ENCODE measurements at regions not wholly inside any gene's neighbourhood (a gene's known extent, or its start where the extent isn't known, plus 50 kb on each side); places are given as distances from the start of the nearest gene placed in this dataset.
"Not testable (repeated sequence)": the region's sequence is repeated elsewhere in the genome, so short reads cannot be mapped to it uniquely, and the experiment has no call there.

DNA sequence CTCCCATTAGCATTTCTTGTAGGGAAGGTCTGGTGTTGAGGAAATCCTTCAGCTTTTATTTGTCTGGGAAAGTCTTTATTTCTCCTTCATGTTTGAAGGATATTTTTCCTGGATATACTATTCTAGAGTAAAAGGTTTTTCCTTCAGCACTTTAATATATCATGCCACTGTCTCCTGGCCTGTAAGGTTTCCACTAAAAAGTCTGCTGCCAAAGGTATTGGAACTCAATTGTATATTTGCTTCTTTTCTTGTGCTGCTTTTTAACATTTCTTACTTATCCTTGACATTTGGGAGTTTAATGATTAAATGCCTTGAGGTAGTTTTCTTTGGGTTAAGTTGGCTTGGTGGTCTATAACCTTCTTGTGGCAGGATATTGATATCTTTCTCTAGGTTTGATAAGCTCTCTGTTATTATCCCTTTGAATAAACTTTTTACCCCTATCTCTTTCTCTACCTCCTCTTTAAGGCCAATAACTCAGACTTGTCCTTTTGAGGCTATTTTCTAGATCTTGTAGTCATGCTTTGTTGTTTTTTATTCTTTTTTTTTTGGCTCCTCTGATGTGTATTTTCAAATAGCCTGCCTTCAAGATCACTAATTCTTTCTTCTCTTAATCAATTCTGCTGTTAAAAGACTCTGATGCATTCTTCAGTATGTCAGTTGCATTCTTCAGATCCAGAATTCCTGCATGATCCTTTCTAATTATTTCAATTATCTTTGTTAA is 225.0 kb upstream of the ZNF217 start:
- DNase-seq (ENCODE audit: low spot score): no peak

GRCh38 chr20:53817513-53817912 is 223.9 kb upstream of the ZNF217 start:
- DNase-seq (ENCODE audit: low spot score): not testable (repeated sequence)

GRCh38 chr20:53816872-53817398 is 223.3 kb upstream of the ZNF217 start:
- DNase-seq (ENCODE audit: low spot score): no peak

DNA sequence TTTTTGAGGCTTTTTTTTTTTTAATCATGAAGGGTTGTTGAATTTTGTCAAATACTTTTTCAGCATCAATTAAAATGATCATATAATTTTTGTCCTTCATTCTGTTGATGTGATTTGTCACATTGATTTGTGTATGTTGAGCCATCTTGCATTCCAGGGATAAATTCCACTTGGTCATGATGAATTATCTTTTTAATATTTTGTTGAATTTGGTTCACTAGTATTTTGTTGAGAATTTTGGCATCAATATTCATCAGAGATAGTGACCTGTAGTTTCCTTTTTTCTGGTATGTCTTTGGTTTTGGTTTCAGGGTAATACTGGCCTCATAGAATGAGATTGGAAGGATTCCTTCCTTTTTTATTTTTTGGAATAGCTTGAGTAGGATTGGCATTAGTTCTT is 221.9 kb upstream of the ZNF217 start:
- DNase-seq (ENCODE audit: low spot score): no peak

DNA sequence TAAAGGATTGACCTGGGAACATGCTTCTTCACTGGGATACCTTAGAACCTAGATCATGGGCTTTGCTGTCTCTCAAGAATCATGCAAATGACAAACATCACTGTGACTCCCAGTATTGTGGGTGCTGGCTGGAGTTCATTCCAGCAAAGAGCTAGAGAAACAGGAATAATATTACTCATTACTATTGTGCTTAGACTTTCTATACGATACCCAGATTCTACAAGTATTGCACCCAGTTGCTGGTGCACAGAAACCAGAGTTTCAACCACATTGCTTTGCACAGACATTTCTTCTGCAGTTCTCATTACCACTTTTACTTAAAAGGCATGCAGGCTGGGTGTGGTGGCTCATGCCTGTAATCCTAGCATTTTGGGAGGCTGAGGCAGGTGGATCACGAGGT is 220.4 kb upstream of the ZNF217 start:
- no peak for DNase-seq (ENCODE audit: low spot score)

DNA sequence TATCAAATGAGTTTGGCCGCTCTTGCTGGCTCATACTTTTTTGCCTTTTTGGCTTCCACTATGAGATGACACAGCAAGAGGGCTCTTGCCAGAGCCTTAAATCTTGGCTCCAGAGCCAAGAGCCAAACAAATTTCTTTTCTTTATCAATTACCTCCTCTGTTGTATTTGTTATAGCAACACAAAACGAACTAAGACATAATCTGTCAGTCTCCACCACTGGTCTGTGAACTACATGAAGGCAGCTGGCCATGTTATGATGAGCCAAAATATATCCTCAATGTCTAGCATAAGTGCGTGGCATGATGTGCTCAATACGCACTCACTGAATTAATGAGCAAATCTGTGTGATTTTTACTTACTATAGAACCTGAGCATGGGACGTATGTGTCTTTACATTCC is 220.0 kb upstream of the ZNF217 start:
- no peak for DNase-seq (ENCODE audit: low spot score)

DNA sequence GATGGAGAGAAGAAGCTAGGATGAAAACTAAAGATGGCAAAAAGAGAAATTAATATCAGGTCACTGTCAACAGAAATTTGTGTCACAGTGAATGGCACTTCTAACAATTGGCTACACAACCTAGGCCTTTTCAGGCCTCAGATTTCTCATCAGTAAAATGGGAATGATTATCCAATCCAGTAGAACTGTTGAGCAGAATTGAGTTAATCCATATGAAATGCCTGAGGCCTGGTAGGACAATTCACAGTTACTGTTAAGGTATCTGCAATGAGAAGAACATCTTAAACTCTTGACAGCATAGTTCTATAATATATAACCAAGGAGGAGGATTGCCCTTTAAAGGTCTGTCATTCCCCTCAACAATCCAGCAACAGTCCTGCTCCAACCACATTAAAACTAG is 217.9 kb upstream of the ZNF217 start:
- DNase-seq (ENCODE audit: low spot score): no peak

DNA sequence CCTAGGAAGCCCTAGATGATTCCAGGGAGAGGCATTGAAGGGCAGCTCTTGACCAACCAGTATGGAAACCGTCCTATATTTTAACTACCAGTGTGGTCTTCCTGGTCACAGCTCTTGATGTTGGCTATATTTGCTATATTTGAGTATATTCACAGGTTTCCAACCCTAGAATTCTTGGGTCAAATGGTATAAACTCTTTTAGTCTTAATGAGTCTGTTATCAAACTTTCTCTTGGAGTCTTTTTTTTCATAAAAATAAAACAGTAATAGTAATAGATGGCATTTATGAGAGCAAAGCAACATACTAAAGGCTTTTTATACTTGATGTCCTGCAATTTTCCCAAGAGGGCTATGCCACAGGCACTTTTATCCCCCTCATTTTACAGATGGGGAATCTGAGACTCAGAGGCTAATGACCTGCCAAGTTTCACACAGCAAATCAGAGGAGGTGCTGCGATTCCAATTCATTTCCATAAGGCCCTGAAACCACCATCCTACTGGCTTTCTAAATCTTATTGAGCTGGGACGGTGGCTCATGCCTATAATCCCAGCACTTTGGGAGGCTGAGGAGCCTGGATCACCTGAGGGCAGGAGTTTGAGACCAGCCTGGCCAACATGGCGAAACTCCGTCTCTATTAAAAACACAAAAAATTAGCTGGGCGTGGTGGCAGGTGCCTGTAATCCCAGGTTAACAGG is 217.2 kb upstream of the ZNF217 start:
- no peak for DNase-seq (ENCODE audit: low spot score)

- no peak for DNase-seq (ENCODE audit: low spot score)
Observed at GRCh38 chr20:53809728-53810365, 216.2 kb upstream of the ZNF217 start.

GRCh38 chr20:53809217-53809616 is 215.6 kb upstream of the ZNF217 start:
- DNase-seq (ENCODE audit: low spot score): no peak

GRCh38 chr20:53808733-53809132 is 215.1 kb upstream of the ZNF217 start:
- no peak for DNase-seq (ENCODE audit: low spot score)

DNA sequence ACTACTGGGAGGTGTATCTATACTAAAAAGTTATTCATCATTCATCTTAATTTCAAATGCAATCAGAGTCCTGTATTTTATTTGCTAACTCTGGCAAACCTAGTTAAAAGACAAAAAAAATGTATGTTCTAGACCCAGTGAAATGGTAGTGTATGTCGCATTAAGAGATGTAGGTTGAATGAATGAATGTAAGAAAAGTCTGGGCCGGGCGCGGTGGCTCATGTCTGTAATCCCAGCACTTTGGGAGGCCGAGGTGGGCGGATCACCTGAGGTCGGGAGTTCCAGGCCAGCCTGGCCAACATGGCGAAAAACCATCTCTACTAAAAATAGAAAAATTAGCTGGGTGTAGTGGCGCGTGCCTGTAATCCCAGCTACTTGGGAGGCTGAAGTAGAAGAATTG is 214.7 kb upstream of the ZNF217 start:
- DNase-seq (ENCODE audit: low spot score): not testable (repeated sequence)

- no peak for DNase-seq (ENCODE audit: low spot score)
Observed at GRCh38 chr20:53806683-53807401, 213.2 kb upstream of the ZNF217 start.

DNA sequence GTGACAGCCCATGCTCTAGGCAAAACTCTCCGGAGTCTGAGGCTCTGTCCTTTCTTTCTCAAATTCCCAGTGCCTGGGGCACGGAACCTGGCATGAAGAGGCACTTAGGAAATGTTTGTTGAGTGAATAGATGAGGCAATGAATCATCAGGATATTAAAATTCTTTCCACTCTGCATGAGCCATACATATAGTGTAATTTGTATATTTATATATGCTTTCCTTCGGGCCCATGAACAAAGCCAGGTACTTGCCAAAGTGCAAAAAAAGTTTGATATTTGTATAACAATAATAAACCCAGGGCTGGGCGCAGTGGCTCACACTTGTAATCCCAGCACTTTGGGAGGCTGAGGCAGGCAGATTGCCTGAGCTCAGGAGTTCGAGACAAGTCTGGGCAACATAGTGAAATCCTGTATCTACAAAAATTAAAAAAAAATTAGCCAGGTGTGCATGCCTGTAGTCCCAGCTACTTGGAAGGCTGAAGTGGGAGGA is 212.3 kb upstream of the ZNF217 start:
- DNase-seq (ENCODE audit: low spot score): peak; percentile 33

DNA sequence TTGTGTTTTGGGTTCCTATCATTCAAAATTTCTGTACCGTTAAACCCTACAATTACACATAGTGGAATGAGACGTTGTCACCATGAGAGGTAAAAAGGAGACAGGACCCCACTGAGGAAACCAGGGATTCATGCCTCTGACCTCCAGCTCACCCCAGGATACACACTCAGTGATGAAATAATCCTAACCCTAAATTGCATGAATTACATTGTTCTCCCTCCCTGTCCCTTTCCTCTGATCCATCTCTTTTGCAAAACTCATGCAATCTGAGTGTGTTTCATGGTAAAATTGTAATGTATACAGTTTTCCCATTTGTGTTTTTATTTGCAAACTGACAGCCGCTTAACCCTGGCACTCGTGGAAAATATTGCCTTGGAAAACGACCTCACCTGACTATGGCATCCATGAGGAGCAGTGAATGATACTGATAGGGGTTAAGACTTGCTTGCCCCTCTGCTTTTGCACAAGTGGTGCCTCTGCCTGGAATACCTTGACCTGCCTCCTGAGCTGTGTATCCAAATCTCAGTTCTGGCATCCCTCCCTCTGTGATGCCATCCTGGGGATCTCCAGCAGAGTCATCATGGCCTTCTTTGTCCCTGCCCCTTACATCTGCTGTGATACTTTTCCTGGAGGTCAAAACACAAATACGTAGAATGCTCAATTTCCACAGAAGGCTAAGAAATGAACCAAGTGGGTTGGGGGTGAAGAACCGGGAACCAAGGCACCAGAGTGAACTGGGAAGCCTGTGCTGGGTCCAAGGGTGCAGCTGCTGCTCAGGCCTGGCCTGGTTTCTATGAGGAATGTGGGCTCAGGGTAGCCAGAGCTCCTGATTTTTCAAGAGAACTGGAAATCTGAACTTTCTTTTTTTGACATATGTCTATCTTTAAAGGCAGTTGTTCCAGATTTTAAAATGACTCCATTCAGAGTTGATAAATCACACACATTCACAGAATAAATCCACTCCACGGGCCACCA is 211.6 kb upstream of the ZNF217 start:
- no peak for DNase-seq (ENCODE audit: low spot score)

DNA sequence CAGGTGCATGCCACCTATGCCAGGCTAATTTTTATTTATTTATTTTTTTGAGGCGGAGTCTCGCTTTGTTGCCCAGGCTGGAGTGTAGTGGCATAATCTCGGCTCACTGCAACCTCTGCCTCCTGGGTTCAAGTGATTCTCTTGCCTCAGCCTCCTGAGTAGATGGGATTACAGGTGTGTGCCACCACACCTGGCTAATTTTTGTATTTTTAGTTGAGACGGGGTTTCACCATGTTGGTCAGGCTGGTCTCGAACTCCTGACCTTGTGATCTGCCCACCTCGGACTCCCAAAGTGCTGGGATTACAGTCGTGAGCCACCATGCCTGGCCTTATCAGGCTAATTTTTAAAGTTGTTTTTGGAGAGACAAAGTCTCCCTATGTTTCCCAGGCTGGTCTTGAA is 210.7 kb upstream of the ZNF217 start:
- not testable (repeated sequence) for DNase-seq (ENCODE audit: low spot score)

DNA sequence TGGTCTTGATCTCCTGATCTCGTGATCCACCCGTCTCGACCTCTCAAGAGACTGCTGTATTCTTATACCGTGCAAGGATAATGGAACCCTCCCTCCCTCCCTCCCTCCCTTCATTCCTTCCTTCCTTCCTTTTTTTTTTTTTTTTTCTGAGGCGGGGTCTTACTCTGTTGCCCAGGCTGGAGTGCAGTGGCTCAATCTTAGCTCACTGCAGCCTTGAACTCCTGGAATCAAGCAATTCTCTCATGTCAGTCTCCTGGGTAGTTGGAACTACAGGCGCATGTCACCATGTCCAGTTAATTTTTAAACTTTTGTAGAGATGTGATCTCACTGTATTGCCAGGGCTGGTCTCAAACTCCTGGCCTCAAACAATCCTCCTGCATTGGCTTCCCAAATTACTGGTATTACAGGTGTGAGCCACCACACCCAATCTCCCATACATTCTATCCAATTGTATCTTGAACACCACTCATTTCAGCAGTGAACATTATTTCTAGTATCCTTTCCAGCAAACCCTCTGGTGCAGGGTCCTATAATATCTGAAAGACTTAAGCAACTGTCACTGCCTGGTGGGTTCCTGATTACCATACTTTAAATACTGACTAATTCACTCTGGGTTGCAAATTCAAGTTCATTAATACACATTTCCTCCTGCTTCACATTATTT is 210.0 kb upstream of the ZNF217 start:
- no peak for DNase-seq (ENCODE audit: low spot score)

DNA sequence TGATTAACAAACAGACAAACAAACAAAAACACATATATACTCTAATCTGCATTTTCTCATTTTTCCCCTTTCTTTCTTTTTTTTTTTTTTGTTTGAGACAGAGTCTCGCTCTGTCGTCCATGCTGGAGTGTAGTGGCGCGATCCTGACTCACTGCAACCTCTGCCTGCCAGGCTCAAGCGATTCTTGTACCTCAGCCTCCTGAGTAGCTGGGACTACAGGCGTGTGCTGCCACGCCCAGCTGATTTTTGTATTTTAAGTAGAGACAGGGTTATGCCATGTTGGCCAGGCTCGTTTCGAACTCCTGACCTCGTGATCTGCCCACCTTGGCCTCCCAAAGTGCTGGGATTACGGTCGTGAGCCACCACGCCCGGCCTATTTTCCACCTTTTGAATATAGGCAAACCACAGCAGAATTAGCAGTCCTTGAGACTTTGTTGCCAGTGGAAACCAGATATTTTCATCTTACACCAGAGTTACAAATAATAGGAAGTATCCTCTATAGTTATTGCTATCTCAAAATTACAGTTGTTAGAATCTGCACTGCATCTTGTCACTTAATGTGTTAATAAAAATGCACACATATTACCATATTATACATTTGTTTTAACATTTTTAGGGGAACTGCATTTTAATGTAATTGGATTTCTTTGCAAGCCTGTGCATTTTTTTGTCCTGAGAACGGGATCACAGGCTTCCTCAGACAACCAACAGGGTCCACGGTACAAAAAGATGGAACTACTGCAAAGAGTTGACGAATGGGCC is 208.2 kb upstream of the ZNF217 start:
- DNase-seq (ENCODE audit: low spot score): no peak

DNA sequence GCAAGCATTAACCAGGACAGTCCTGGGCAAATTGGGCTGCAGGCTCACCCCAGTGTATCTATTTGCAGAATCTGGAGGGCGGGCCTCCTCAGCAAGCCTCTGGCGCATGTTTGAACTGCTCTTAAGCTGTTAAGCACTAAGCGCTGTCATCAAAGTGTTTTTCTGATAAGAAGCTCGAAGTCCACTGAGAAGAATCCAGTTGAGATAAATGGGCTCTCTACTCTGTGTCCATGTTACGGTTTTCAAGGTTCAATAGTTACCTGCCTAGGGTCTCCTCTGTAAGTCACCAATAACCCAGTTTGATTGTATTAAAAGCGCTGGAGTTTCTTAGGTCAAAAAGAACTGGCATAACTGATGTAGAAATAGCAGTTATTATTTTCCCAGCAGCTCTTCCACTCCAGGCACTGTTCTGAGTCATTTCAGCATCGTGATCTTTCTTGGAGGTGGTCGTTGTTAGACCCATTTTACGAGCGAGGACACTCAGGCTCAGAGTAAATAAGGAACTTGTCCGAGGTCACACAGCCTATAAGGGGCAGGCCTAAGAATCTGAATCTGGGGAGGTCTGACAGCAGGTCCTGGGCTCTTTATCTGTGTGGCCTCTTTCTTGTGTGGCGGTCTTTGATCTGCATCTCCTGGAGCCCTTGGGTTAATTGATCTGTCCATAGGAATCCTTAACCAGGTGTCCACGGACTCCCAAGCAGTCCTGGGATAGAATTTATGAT is 207.4 kb upstream of the ZNF217 start:
- no peak for DNase-seq (ENCODE audit: low spot score)
